Prostate gland (tissue), 2 donors: ENCODE measurements at regions not wholly inside any gene's neighbourhood (a gene's known extent, or its start where the extent isn't known, plus 50 kb on each side); places are given as distances from the start of the nearest gene placed in this dataset.

ENCODE experiments used
- DNase-seq: peaks from one replicate; pipeline ENCODE4 v3.0.0-alpha.2; 2019; ENCODE audit warnings: low spot score
- H3K27ac ChIP-seq, 2 donors: fragments of 200-600 bp; sonication (generic); 2 replicates each; pipeline ENCODE4 v1.5.1; 2017 to 2019
- H3K27me3 ChIP-seq: fragments of 200-600 bp; sonication (generic); replicated peaks from 2 replicates; pipeline ENCODE4 v1.5.1; 2019; ENCODE audit not compliant: insufficient read depth
- H3K36me3 ChIP-seq, 2 donors: fragments of 200-600 bp; sonication (generic); 1 replicate in 1 of 2; 2 replicates in 1 of 2; pipeline versions ENCODE4 v1.5.1 to v1.8.1; 2017 to 2019
- H3K4me1 ChIP-seq: fragments of 200-600 bp; sonication (generic); replicated peaks from 2 replicates; pipeline ENCODE4 v1.5.1; 2019
- H3K4me3 ChIP-seq, 2 donors: fragments of 200-600 bp; sonication (generic); 2 replicates each; pipeline ENCODE4 v1.5.1; 2017 to 2019
- H3K9me3 ChIP-seq: fragments of 200-600 bp; sonication (generic); 2 replicates; pipeline ENCODE4 v1.5.1; 2017
- CTCF ChIP-seq, 4 experiments: fragments of 200-600 bp in 2 of 4; fragments of 450-650 bp in 2 of 4; sonication (generic) in 2 of 4; IDR thresholded peaks; 1 replicate in 3 of 4; 2 replicates in 1 of 4; pipeline ENCODE4 v1.5.1; 2016 to 2019; ENCODE audit warnings: antibody characterized with exemption in 4 of 4, mild to moderate bottlenecking in 2 of 4, moderate library complexity in 2 of 4
- POLR2A ChIP-seq: fragments of 450-650 bp; IDR thresholded peaks from one replicate; pipeline ENCODE4 v1.6.1; 2016; ENCODE audit warnings: antibody characterized with exemption, mild to moderate bottlenecking
- POLR2AphosphoS5 ChIP-seq: sonication (generic); formaldehyde crosslinking; IDR thresholded peaks from one replicate; pipeline ENCODE4 v1.6.1; 2017; ENCODE audit warnings: antibody characterized with exemption
- WGBS: methylation state at CpG from one replicate; pipeline ENCODE4 v1.1.5; 2018; 5-methylcytosine and 5-hydroxymethylcytosine counted together
- intact Hi-C: fragments of 100-400 bp; cut with DNase I; formaldehyde crosslinking; loops from one replicate; pipeline ENCODE4 v1.14.2; 2022

GRCh38 chr6:105886814-105887544 is 199.2 kb upstream of the PRDM1 start:
- no peak for TF ChIP-seq POLR2A
- TF ChIP-seq CTCF (IDR thresholded peaks at IDR 0.05) = no peak
- no peak for TF ChIP-seq POLR2AphosphoS5
- Histone ChIP-seq H3K4me1 (no peaks in the 10 kb centered on the region), H3K36me3 (no peaks in the 10 kb centered on the region), H3K27me3 (no peaks in the 10 kb centered on the region), H3K9me3 (no peaks in the 10 kb centered on the region), H3K4me3 (no peak overlapping the region), H3K27ac (no peak overlapping the region)
- WGBS = 90% methylated on average over 7 of the region's 7 CpGs
- intact Hi-C loops = no loop called here
- no peak for DNase-seq

- intact Hi-C loops = no loop called here
- H3K9me3 ChIP-seq = no peaks in the 10 kb centered on the region
- no peak for TF ChIP-seq POLR2AphosphoS5
- TF ChIP-seq POLR2A = no peak
- no peak for TF ChIP-seq CTCF (IDR thresholded peaks at IDR 0.05)
- WGBS = 51% methylated on average over 7 of the region's 7 CpGs
- no peaks in the 10 kb centered on the region for H3K27me3 ChIP-seq
- H3K4me3 ChIP-seq = no peak overlapping the region
- no peaks in the 10 kb centered on the region for H3K4me1 ChIP-seq
- no peaks in the 10 kb centered on the region for H3K36me3 ChIP-seq
- no peak overlapping the region for H3K27ac ChIP-seq
- DNase-seq = no peak
Observed at GRCh38 chr6:105886066-105886813, 199.9 kb upstream of the PRDM1 start.

GRCh38 chr6:105884426-105884825 is 201.7 kb upstream of the PRDM1 start:
- intact Hi-C loops = no loop called here
- H3K4me1 ChIP-seq = no peaks in the 10 kb centered on the region
- no peak overlapping the region for H3K4me3 ChIP-seq
- H3K9me3 ChIP-seq = no peaks in the 10 kb centered on the region
- H3K36me3 ChIP-seq = no peaks in the 10 kb centered on the region
- no peaks in the 10 kb centered on the region for H3K27me3 ChIP-seq
- 91% methylated on average over 7 of the region's 7 CpGs for WGBS
- TF ChIP-seq POLR2A (no peak), CTCF (IDR thresholded peaks at IDR 0.05) (no peak), POLR2AphosphoS5 (no peak)
- no peak overlapping the region for H3K27ac ChIP-seq
- DNase-seq = no peak

- WGBS = 88% methylated on average over 4 of the region's 4 CpGs
- Histone ChIP-seq H3K4me3 (no peak overlapping the region), H3K9me3 (no peaks in the 10 kb centered on the region), H3K27ac (no peak overlapping the region), H3K27me3 (no peaks in the 10 kb centered on the region), H3K4me1 (no peaks in the 10 kb centered on the region), H3K36me3 (no peaks in the 10 kb centered on the region)
- intact Hi-C loops = no loop called here
- DNase-seq = no peak
- TF ChIP-seq POLR2AphosphoS5 (no peak), CTCF (IDR thresholded peaks at IDR 0.05) (no peak), POLR2A (no peak)
Observed at GRCh38 chr6:105884011-105884410, 202.1 kb upstream of the PRDM1 start.

GRCh38 chr6:105882828-105883227 is 203.3 kb upstream of the PRDM1 start:
- intact Hi-C loops = no loop called here
- 99% methylated on average over 2 of the region's 2 CpGs for WGBS
- no peaks in the 10 kb centered on the region for H3K27me3 ChIP-seq
- no peak overlapping the region for H3K4me3 ChIP-seq
- TF ChIP-seq POLR2A (no peak), CTCF (IDR thresholded peaks at IDR 0.05) (no peak), POLR2AphosphoS5 (no peak)
- no peaks in the 10 kb centered on the region for H3K36me3 ChIP-seq
- no peak overlapping the region for H3K27ac ChIP-seq
- no peak for DNase-seq
- no peaks in the 10 kb centered on the region for H3K4me1 ChIP-seq
- no peaks in the 10 kb centered on the region for H3K9me3 ChIP-seq
